ENCODE measurements at regions not wholly inside any gene's neighbourhood (a gene's known extent, or its start where the extent isn't known, plus 50 kb on each side); places are given as distances from the start of the nearest gene placed in this dataset.

DNA sequence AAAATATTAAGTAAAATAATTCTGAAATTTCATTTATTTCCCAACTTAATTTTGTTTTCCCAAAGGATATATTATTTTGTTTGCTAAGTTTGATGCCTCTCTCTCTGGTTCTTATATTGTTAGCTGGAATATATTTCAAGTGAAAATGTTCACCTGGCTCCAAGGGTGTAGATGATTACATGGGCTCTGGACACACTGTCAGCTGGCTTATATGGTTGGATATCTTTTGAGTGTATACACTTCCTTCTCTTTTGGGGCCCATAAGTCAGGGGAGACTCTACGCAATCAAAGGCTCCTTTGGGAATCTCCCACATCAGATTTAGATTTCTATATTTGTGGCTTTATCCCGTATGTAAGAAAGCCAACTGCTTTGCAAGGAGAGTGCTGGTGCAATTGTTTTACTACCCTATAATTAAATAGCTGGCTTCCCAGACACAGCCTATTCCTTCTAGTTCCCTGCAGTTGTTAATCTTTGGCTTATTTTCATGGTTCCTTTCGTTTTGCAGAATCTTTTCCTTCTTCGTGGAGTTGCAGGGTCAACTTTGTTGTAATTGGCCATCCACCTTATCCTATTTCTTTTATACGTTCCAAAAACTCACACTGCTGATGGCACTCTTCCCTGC, 225.7 kb downstream of the DPH6 start:
- TF ChIP-seq, protein P1, sequence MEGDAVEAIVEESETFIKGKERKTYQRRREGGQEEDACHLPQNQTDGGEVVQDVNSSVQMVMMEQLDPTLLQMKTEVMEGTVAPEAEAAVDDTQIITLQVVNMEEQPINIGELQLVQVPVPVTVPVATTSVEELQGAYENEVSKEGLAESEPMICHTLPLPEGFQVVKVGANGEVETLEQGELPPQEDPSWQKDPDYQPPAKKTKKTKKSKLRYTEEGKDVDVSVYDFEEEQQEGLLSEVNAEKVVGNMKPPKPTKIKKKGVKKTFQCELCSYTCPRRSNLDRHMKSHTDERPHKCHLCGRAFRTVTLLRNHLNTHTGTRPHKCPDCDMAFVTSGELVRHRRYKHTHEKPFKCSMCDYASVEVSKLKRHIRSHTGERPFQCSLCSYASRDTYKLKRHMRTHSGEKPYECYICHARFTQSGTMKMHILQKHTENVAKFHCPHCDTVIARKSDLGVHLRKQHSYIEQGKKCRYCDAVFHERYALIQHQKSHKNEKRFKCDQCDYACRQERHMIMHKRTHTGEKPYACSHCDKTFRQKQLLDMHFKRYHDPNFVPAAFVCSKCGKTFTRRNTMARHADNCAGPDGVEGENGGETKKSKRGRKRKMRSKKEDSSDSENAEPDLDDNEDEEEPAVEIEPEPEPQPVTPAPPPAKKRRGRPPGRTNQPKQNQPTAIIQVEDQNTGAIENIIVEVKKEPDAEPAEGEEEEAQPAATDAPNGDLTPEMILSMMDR (IDR thresholded peaks at IDR 0.05; ENCODE audit: unreplicated experiment): no peak
- H3K4me3 Mint-ChIP-seq (ENCODE audit: low read depth): no peak overlapping the region
- no peak for DNase-seq (ENCODE audit: low spot score, unreplicated experiment)
- H3K9me3 Mint-ChIP-seq (ENCODE audit: low read depth): peaks cover 10% of the 10 kb centered on the region
- H3K36me3 Mint-ChIP-seq (ENCODE audit: insufficient read depth): peaks cover 2% of the 10 kb centered on the region
- no peak overlapping the region for H3K27ac Mint-ChIP-seq
- no peaks in the 10 kb centered on the region for H3K27me3 Mint-ChIP-seq
- no peaks in the 10 kb centered on the region for H3K4me1 Mint-ChIP-seq (ENCODE audit: low read depth)

DNA sequence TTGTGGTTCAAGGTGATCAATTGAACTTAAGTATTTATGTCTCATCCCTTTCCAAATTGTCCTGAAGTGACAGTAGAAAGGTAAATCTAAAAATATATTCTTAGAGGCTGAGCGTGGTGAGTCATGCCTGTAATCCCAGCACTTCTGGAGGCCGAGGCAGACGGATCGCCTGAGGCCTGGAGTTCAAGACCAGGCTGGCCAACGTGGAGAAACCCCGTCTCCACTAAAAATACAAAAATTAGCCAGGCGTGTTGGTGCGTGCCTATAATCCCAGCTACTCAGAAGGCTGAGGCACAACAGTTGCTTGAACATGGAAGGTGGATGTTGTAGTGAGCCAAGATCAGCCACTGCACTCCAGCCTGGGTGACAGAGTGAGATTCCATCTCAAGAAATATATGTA, 226.6 kb downstream of the DPH6 start:
- Mint-ChIP-seq H3K36me3 (ENCODE audit: insufficient read depth) (peaks cover 2% of the 10 kb centered on the region), H3K4me1 (ENCODE audit: low read depth) (no peaks in the 10 kb centered on the region), H3K4me3 (ENCODE audit: low read depth) (no peak overlapping the region), H3K9me3 (ENCODE audit: low read depth) (peaks cover 12% of the 10 kb centered on the region), H3K27ac (no peak overlapping the region), H3K27me3 (no peaks in the 10 kb centered on the region)
- no peak for DNase-seq (ENCODE audit: low spot score, unreplicated experiment)
- TF ChIP-seq, protein P1 (IDR thresholded peaks at IDR 0.05; ENCODE audit: unreplicated experiment): no peak

DNA sequence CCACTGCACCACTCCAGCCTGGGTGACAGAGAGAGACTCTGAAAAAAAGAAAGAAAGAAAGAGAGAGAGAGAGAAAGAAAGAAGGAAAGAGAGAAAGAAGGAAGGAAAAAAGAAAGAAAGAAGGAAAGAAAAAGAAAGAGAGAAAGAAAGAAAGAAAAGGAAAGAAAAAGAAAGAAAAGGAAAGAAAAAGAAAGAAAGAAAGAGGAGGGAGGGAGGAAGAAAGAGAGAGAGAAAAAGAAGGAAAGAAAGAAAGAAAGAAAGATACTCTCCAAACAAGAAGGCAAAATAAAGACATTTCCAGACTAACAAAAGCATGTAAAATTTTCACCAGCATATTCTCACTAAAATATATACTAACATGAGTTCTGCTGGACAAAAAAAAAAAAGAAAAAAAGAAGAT, 228.7 kb downstream of the DPH6 start:
- DNase-seq (ENCODE audit: low spot score, unreplicated experiment): no peak
- TF ChIP-seq, protein P1 (IDR thresholded peaks at IDR 0.05; ENCODE audit: unreplicated experiment): no peak
- Mint-ChIP-seq H3K27ac (no peak overlapping the region), H3K4me1 (ENCODE audit: low read depth) (no peaks in the 10 kb centered on the region), H3K4me3 (ENCODE audit: low read depth) (no peak overlapping the region), H3K9me3 (ENCODE audit: low read depth) (peaks cover 12% of the 10 kb centered on the region), H3K36me3 (ENCODE audit: insufficient read depth) (peaks cover 2% of the 10 kb centered on the region), H3K27me3 (no peaks in the 10 kb centered on the region)

DNA sequence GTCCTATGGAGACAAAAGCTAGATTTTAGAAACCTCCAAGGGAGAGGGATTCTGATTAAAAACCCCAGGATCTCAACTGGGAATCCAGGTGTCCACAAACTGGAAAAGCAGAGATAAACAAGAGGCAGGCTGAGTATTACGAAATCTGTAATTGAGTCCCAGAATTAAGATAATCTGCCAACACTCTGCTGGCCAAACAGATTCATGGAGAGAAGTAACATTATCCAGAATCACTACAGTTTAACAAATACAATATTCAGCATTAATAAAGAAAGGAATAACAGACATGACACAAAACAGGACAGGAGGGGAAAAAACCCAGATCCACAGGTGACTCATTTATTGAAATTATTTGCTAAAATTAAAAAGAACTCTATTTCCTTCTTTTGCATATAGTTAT, 227.2 kb upstream of the NANOGP8 start:
- H3K27ac Mint-ChIP-seq: no peak overlapping the region
- H3K4me1 Mint-ChIP-seq (ENCODE audit: low read depth): peaks cover 10% of the 10 kb centered on the region
- H3K27me3 Mint-ChIP-seq: no peaks in the 10 kb centered on the region
- no peak for DNase-seq (ENCODE audit: low spot score, unreplicated experiment)
- H3K4me3 Mint-ChIP-seq (ENCODE audit: low read depth): no peak overlapping the region
- H3K36me3 Mint-ChIP-seq (ENCODE audit: insufficient read depth): peaks cover 2% of the 10 kb centered on the region
- TF ChIP-seq, protein P1 (IDR thresholded peaks at IDR 0.05; ENCODE audit: unreplicated experiment): no peak
- H3K9me3 Mint-ChIP-seq (ENCODE audit: low read depth): peaks cover 12% of the 10 kb centered on the region

DNA sequence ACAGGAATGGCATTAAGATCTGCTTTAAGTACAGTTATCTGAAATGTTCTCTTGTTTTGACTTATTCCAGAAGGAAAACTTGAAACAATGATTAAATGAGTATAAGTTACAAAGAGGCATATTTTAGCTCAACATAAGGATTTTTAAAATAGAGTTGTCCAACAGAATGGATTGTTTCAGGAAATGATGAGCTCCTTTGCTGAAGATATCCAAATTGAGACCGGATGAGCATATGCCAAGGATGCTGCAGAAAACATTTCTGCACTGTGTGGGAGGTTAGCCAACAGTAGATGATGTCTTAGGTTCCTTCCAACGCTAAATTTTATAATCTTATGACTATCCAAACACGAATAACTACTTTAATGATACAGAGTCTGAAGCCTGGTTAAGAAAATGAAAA, 226.5 kb upstream of the NANOGP8 start:
- peaks cover 12% of the 10 kb centered on the region for H3K9me3 Mint-ChIP-seq (ENCODE audit: low read depth)
- TF ChIP-seq, protein P1 (IDR thresholded peaks at IDR 0.05; ENCODE audit: unreplicated experiment): no peak
- no peaks in the 10 kb centered on the region for H3K27me3 Mint-ChIP-seq
- H3K36me3 Mint-ChIP-seq (ENCODE audit: insufficient read depth): peaks cover 2% of the 10 kb centered on the region
- H3K27ac Mint-ChIP-seq: no peak overlapping the region
- H3K4me1 Mint-ChIP-seq (ENCODE audit: low read depth): peaks cover 17% of the 10 kb centered on the region
- H3K4me3 Mint-ChIP-seq (ENCODE audit: low read depth): no peak overlapping the region
- no peak for DNase-seq (ENCODE audit: low spot score, unreplicated experiment)

Data from progenitor cell of endocrine pancreas (in vitro differentiated cells).